Hypothalamus (tissue), 51 donors: ENCODE measurements at regions not wholly inside any gene's neighbourhood (a gene's known extent, or its start where the extent isn't known, plus 50 kb on each side); places are given as distances from the start of the nearest gene placed in this dataset.

Experiments
- DNase-seq, 51 donors: peaks; one replicate each; lab custom pipeline; 2025; lab: John Stamatoyannopoulos, UW

DNA sequence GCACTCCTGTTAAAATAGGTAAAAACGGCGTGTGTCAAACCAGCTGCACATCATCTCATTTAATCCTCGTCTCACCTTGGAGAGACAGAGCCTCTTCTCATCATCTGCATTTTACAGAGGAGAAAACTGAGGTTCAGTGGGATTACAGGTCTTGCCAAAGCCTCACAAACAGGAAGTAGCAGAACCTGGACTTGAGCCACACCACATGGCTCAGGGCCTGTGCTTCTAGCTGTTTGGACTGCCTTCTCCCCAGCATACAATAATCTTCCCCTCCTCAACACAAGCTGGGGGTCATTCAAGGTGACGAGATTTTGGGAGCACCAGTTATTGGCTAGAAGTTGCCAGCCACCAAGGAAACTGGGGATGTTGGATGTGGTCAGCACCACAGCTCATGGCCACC is 167.9 kb upstream of the ZC3H12A start:
- DNase-seq, result peak in 1 of 51 donors; percentile 9

DNA sequence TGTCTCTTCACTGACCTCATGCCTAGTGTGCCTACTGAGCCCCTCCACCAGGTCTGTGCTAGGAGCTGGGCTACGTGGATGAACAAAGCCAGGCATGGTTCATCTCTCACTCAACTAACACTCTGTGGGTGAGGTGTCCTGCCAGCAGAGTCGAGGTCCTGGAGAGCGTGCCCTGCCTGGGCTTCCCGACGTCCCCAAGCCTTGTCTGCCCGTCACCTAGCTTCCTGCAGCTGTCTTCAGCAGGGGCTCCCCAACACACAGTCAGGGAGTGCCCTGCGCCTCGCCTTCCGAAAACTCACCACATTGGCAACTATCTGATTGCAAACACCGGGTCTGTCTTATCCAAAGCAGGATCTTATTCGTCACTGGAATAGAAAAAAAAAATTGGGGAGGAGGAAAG is 167.5 kb upstream of the ZC3H12A start:
- no peak for DNase-seq

DNA sequence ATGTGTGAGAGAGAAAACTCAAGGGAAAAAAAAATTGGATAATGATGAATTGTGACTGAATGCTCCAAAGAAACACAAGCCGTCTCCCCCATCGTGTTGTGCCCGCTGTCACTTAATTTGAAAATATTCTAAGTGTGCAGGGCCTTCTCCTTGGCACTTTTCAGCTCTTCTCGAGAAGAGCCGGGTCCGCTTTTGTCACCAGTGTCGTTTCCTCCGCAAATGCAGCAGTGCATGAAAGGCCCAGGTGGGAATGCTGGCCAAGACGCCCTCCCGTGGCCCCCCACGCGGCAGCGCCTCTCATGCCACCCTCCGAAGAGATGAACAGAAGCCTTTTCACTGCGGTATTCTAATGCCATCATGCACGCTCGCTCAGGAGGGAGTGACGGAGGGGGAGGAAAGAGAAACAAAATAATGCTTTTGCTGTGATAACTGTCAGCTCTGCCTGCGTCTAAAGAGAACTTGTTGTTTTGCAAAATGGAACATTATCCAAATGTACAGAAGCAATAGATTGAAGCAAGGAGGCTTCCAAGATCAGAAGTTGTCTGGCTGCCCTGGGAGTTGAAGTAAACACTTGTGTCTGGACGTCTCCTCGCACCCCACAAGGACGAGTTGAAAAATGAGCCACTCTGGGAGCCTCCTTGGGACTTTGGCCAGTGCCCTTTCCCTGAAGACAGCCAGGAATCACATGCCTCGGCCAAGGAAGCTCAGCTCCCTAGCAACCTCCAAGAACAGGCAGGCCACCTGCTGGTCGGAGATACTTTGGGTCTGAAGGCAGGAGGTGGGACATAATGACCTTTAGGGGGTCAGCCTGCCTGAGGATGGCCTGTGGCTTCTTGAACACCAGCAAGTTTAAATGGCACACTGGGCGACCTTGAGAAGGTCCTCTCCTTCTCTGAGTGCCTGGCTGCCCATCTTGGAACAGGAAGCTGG is 166.1 kb upstream of the ZC3H12A start:
- peak in 37 of 51 donors; percentile 5 to 71 (median 32) for DNase-seq

DNA sequence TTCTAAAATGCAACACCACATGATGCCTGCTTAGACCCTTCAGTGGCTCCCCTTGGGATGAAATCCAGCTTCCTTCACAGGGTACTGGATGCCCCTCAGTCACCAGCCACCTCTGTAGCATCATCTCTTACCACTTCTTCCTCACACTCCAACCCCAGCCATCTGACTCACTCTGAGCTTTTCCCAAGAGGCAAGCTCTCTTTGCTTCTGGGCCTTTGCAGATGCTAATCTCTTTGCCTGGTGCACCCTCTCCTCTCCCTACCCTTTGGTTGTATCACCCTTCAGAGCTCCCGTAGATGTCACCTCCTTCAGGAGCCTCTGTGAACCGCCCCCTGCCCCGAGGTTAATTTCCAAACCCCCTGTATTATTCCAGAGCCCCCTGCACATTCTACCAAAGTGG is 164.8 kb upstream of the ZC3H12A start:
- DNase-seq, result no peak

DNA sequence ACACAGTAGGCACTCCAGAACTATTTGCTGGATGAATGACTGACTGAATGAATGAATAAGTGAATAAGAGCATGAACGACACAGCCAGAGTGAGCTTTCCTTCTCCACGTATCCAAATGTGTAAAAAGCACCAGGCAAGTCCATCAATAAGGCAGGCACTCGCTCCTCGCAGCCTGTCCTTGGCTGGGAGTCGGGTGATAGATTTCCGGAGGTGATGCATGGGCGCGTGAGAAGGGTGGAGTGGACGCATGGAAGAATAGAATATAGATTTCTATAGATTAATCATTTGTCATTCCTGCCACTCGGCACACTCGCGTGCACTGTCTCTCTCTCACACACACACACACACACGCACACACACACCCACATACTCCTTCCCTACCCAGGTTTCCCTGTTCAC is 164.3 kb upstream of the ZC3H12A start:
- DNase-seq, result no peak

DNA sequence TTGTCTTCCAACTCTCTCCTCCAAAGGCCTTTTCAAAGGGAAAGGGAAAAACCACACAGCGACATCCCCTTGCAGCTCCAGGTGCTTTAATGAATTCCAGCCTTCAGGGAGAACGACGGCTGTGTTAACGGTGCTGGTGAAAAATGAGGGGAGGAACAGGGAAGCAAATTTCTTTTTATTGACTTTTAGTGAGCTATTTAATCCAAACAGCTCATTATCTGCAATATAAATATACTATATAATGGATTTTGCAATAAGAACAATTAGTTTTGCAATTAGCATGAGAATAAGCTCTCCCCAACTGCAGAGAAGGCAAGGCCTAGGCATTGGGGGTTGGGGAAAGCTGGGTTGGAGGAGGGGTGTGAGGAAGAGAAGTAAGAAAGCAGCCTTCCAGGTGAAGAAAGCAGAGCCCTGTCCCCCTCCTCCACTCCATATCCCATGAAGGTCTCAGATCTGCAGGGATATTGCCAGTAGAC is 159.0 kb upstream of the ZC3H12A start:
- peak in 1 of 51 donors; percentile 32 for DNase-seq

DNA sequence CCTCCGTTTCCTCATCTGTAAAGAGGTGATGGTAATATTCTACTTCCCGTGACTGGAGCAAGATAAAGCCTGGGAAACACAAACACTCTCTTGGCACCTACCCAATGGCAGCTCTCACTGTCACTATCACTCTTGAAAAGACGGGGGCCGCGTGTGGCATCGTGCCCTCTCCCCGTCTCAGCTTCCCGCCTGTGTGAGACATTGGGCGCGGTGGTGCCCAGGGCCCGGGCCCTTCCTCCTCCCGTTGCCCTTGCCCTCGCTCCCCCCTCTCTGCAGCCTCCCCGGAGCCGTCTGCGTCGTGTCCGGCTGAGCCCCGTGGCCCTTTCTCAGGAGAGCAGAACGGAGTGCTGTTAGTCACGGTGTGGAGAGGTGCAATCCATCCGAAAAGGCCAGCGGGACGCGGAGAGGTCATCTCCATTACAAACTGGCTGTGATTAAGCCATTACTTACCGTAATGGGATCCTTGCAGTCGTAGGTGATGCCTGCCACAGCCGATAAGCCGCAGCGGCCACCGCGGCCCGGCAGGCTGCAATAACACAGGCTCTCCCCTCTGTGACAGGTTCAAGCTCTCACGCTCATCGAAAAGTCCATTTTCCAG is 156.4 kb upstream of the ZC3H12A start:
- peak in 1 of 51 donors; percentile 4 for DNase-seq

DNA sequence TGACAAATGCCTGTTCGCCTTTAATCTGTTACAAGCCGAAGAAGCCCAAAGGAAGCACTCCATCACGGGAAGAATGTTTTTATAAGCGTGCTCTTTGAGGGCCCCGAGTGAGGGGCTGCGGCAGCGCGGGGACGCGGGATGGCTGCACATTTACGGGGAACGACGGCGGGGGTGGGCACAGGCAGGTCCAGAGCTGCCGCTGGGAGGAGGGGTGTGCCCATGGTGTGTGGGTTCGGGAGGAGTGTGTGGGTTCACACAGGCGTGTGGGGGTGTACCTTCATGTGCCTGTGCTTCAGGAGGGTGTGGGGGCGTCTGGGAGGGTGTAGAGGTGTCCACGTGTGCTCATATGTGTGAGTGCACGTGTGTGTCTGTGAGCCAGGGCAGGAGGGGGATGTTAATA is 155.9 kb upstream of the ZC3H12A start:
- DNase-seq, result no peak

DNA sequence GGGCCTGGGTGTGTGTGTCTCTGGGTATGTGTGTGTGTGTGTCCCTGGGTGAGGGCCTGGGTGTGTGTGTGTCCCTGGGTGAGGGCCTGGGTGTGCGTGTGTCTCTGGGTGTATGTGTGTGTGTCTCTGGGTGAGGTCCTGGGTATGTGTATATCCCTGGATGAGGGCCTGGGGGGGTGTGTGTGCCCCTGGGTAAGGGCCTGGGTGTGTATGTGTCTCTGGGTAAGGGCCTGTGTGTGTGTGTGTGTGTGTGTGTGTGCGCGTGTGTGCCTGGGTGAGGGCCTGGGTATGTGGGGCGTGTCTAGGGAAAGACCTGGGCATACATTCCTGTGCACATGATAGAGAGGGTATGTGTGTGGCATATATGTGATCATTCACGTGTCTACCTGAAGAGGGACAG is 155.1 kb upstream of the ZC3H12A start:
- no peak for DNase-seq

DNA sequence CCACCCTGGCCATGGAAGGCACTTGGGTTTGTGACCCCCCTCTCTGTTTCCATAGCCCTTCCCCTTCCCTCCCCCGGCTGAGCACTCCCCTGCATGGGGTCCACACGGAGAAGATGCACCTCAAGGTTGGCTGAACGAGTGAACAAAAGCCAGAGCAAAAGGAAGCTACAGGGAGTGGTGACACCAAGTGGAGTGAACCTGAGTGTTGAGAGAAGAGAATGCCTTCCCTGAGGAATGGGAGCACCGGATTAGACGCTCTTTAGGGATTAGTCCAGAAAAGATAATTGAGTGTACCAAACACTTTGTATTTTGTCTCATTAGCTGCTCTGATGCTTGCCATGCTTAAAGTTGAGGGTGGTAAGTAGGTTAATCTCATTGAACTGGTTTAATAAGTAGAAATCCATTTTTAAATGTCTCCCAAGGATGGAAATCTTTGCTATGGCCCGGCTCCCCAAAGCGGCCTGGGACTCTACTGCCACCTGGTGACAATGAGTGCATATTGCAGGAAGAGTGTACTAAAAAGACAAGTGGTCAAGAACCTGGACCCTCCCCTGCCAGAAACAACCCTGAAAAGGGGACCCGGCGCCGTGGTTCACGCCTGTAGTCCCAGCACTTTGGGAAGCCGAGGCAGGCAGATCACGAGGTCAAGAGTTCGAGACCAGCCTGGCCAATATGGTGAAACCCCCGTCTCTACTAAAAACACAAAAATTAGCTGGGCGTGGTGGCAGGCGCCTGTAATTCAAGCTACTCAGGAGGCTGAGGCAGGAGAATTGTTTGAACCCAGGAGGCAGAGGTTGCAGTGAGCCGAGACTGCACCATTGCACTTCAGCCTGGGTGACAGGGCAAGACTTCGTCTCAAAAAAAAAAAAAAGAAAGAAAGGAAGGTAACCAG is 150.6 kb upstream of the ZC3H12A start:
- no peak for DNase-seq

DNA sequence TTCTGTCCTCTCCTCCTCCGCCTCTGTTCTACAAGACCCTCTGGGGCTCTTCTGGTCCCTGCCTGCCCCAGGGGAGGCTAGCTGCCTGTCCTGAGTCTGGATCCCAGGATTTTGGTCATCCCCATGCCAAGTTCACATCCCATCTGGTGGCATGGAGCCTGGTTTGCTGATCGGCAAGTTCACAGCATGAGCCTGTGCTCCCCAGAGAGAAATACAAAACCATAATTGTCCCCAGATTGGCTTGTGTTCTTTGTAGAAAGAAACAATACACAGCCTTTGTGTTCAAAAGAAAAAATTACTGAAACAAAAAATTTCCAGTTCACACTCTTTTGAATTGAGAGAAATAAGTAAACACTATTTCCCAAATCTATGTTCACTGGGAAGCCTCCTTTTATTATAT is 149.4 kb upstream of the ZC3H12A start:
- DNase-seq, result peak in 33 of 51 donors; percentile 7 to 82 (median 46)

DNA sequence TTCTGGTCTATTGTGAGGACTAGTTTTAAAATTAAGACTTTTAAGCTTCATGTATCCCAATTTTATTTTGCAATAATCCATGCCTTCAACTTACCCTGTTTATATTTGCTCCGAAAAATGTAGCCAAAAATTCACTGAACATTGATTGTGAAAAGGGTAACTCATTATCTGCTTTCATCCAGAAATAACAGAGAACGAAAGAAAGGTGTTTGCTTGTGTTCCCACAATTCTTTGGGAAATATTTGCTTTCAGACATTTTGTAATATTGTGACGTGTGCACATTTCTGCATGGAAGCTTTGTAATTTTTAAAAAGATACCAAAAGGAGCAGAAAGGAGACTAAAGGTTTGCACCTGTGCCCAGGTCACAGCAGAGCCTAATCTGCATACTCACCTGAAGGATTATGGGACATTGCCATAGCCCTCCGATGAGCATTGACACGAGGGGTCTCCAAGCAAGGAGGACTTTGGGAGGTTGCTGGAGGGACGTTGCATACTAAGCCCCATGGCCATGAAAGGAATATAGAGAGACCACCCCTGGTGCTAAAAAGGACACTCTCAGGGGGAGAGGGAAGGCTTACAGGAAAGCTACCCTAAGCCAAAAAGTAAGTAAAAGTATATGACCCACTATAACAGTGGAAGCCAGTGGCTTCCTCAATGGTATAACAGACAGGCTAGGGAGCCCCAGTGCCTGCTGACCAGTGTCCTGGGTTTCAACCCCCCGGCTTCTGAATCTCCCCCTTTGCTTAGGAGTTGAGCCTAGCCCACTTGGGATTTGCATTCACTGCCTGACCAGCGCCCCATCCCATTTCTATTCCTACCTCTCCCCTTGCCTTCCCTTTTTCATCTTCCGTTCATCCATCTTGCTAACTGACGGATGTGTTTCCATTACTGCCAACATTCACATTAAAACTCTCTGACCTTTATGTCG is 148.6 kb upstream of the ZC3H12A start:
- no peak for DNase-seq

DNA sequence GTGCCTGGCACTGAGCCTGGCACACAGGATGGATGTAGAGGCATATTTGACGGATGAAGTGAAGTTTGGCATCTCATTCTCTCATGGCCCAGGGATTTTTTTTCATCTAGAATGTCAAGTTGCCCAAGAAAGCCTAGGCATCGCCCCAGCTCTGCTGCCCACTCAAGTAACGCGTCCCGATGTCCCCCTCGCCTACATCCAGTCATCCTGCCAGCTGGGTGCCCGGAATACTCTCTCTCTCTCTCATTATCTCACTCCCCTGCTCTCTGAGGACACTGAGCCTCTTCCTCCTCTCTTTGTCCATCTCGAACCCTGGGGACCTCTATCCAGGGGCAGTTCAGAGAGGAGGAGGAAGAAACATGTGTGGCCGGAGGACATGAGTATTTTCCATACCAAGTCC is 142.3 kb upstream of the ZC3H12A start:
- DNase-seq, result no peak

DNA sequence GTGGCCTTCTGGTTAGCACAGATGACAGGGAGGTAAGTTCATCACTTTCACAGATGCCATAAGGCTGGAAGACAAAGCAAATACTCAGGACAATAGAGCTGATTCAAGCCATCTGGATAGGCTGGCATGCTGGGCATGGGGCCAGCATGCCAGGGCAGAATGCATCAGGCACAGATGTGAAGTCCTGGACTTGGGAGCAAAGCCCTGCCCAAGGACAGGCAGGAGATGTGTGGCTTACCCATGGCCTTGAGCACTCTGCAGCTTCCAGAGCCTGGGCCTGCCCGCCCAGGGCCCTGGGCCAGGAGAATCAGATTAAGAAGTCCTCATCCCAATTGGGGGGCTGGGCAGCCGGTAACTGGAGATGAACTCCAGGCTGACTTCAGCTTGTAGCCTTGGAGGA is 135.7 kb upstream of the ZC3H12A start:
- DNase-seq, result peak in 37 of 51 donors; percentile 3 to 82 (median 41)

DNA sequence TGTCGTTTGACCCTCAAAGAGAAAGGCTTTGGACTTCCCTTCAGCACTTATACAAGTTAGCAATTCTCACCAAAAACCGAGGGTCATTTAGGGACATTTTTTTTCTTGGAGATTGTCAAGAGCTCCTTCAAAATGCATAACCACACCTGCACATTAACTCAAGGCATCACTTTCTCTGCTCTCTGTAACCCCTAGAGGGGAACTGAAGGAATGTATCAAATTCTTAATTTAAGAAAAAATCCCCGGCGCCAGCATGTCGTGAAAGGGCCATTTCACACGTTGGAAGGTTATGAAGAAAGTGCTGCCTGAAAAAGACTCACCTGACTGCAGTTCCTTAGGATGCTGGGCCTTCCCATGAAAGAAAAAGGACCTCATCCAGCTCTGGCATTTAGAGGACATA is 131.6 kb upstream of the ZC3H12A start:
- DNase-seq, result no peak

DNA sequence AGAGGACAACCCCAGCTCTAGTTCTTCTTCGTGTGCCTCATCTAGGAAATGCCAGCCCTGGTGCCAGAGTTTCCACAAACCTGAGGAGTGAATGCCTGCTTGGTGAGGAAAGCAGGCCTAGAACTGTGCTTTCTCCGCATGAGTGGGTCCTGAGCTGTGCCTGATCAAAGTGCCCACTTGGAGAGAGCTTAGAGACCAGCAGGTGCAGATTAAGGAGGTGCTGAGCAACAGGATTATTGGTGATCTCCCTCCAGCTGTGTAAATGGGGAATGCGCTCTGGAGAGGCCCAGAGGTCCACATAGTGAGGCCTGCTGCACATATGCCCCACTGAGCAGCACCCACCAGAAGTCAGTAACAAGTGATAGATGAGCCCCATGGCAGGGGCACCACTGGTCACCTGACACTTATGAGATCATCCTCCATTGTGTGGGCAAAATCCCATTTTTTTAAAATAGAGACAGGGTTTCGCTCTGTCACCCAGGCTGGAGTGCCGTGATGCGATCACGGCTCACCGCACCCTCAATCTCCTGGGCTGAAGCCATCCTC is 127.2 kb upstream of the ZC3H12A start:
- no peak for DNase-seq

DNA sequence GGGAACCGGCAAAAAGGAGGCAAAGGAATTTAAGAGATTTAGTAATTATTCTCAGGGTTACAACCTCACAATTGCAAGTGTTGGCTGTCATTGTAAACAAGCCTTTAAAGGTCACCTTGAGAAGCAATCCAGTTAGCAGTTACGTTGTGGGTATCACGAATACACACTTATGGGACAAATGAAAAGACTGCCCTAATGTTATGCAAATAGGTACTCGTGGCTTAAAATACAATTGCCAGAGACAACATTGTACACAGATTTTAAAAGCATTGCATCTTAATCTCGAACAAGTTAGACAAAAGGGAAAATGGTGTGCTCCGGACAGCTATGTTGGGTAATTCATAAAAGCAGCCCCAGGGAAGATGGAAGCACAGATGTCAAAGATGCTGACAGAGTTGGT is 120.5 kb upstream of the ZC3H12A start:
- no peak for DNase-seq

DNA sequence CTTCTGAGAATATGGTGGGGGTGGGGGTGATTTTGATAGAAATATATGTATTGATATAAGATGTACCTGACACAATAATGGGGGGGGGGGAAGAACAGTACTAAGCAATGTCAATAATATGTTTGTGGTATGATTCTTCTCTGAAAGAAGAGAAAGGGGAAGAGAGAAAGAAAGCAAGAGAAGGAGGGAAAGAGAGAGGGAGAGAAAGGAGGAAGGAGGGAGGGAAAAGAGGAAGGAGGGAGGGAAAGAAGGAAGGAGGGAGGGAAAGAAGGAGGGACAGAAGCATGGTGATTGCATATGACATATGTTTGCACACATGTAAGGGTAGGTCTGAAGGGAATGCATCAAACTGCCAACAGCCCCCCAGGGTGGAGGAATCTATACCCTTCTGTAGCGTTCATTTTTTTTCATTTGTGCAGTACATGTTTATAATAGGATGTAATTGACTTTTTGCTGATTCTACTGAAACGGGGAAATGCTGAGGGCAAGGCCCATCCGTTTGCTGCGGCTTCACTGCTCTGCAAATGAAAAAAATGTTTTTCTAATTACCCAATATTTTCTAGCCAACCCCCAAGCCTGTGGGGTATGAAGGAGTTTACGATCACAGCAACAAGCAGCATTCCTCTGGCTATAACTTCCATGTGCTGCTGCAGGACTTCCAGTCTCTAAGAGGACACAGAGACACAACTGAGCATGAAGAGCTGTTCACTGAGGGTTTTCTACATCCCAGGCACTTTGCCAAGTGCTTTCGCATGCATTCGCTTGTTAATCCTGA is 119.3 kb upstream of the ZC3H12A start:
- DNase-seq, result no peak

DNA sequence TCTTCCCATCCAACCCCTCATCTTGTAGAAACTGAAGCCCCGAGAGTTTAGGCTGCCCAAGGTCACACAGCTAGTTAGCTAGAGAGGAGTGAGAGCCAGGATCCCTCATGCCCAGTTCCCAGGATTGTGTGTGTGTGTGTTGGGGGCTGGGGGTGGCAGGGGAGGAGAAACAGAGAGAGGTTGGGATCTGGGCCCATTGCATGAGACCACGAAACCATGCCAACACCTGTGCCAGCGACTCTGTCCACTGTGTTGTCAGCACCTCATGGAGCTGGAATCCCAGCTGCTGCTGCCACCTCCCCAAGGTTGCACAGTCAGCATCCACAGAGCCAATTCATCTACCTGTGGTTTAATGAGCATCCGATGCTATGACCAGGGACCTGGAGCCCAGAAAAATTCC is 115.4 kb upstream of the ZC3H12A start:
- no peak for DNase-seq
